ENCODE measurements at regions not wholly inside any gene's neighbourhood (a gene's known extent, or its start where the extent isn't known, plus 50 kb on each side); places are given as distances from the start of the nearest gene placed in this dataset.

DNA sequence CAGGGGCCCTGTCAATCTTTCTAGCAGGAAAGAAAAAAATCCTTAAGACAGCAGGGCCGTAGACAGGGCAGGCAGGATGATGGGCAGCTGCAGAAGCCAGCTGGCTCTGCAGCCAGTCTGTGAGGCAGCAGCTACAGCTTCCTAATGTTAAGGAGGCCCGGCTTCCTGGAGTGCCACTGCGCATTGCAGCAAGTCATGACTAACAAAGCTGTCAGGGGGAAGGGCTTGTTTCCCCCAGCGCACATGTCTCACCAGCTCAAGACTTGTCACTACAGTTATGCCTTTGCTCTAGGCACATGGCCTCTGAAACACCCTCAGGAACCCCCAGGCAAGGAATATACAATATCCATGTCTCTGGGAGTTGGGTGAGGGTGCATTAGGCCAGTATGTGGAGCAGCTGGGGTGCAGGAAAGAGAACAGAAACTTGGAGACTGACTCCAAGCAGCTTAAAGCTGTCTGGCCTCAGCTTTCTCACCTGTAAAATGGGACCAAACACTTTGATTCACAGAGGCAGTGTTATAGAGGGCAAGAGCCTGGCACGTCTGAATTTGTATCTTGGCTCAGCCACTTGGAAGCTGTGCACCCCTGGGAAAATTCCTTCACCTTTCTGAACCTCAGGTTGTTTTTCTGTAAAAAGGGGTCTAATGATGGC lies 220.0 kb downstream of the HAPSTR1 start:
- TF ChIP-seq ZC3H10 (CRISPR knock-in tag; IDR thresholded peaks at IDR 0.05) = no peak
- no peak for ATAC-seq

DNA sequence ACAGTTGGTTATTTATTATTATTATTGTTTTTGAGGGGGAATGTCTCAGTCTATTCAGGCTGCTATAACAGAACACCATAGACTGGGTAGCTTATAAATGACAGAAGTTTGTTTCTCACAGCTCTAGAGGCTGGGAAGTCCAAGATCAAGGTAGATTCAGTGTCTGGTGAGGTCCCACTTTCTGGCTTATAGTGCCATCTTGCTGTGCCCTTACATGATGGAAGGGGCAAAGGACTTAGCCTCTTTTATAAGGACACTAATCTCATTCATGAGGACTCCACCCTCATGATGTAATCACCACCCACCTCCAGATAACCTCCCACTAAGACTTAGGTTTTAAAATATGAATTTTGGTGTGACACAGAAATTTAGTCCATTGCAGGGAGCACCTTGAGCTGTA lies 224.6 kb downstream of the HAPSTR1 start:
- TF ChIP-seq, protein P1, sequence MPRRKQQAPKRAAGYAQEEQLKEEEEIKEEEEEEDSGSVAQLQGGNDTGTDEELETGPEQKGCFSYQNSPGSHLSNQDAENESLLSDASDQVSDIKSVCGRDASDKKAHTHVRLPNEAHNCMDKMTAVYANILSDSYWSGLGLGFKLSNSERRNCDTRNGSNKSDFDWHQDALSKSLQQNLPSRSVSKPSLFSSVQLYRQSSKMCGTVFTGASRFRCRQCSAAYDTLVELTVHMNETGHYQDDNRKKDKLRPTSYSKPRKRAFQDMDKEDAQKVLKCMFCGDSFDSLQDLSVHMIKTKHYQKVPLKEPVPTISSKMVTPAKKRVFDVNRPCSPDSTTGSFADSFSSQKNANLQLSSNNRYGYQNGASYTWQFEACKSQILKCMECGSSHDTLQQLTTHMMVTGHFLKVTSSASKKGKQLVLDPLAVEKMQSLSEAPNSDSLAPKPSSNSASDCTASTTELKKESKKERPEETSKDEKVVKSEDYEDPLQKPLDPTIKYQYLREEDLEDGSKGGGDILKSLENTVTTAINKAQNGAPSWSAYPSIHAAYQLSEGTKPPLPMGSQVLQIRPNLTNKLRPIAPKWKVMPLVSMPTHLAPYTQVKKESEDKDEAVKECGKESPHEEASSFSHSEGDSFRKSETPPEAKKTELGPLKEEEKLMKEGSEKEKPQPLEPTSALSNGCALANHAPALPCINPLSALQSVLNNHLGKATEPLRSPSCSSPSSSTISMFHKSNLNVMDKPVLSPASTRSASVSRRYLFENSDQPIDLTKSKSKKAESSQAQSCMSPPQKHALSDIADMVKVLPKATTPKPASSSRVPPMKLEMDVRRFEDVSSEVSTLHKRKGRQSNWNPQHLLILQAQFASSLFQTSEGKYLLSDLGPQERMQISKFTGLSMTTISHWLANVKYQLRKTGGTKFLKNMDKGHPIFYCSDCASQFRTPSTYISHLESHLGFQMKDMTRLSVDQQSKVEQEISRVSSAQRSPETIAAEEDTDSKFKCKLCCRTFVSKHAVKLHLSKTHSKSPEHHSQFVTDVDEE (CRISPR knock-in tag; IDR thresholded peaks at IDR 0.05) = no peak
- no peak for TF ChIP-seq ARNTL (CRISPR knock-in tag; IDR thresholded peaks at IDR 0.05; ENCODE audit: borderline replicate concordance, low read depth)
- TF ChIP-seq ZNF70 (CRISPR knock-in tag; IDR thresholded peaks at IDR 0.05) = no peak
- TF ChIP-seq TCF4 (CRISPR knock-in tag; IDR thresholded peaks at IDR 0.05; ENCODE audit: borderline replicate concordance) = no peak
- no peak for TF ChIP-seq PPARA (CRISPR knock-in tag; IDR thresholded peaks at IDR 0.05; ENCODE audit: borderline replicate concordance)
- TF ChIP-seq, protein P2, sequence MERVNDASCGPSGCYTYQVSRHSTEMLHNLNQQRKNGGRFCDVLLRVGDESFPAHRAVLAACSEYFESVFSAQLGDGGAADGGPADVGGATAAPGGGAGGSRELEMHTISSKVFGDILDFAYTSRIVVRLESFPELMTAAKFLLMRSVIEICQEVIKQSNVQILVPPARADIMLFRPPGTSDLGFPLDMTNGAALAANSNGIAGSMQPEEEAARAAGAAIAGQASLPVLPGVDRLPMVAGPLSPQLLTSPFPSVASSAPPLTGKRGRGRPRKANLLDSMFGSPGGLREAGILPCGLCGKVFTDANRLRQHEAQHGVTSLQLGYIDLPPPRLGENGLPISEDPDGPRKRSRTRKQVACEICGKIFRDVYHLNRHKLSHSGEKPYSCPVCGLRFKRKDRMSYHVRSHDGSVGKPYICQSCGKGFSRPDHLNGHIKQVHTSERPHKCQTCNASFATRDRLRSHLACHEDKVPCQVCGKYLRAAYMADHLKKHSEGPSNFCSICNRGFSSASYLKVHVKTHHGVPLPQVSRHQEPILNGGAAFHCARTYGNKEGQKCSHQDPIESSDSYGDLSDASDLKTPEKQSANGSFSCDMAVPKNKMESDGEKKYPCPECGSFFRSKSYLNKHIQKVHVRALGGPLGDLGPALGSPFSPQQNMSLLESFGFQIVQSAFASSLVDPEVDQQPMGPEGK (CRISPR knock-in tag; IDR thresholded peaks at IDR 0.05; ENCODE audit: borderline replicate concordance) = no peak
- no peak for TF ChIP-seq ZNF8 (CRISPR knock-in tag; IDR thresholded peaks at IDR 0.05)
- TF ChIP-seq, protein P3, sequence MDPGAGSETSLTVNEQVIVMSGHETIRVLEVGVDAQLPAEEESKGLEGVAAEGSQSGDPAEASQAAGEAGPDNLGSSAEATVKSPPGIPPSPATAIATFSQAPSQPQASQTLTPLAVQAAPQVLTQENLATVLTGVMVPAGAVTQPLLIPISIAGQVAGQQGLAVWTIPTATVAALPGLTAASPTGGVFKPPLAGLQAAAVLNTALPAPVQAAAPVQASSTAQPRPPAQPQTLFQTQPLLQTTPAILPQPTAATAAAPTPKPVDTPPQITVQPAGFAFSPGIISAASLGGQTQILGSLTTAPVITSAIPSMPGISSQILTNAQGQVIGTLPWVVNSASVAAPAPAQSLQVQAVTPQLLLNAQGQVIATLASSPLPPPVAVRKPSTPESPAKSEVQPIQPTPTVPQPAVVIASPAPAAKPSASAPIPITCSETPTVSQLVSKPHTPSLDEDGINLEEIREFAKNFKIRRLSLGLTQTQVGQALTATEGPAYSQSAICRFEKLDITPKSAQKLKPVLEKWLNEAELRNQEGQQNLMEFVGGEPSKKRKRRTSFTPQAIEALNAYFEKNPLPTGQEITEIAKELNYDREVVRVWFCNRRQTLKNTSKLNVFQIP (CRISPR knock-in tag; IDR thresholded peaks at IDR 0.05; ENCODE audit: borderline replicate concordance, low read depth) = no peak
- no peak for TF ChIP-seq ESRRG (CRISPR knock-in tag; IDR thresholded peaks at IDR 0.05)

DNA sequence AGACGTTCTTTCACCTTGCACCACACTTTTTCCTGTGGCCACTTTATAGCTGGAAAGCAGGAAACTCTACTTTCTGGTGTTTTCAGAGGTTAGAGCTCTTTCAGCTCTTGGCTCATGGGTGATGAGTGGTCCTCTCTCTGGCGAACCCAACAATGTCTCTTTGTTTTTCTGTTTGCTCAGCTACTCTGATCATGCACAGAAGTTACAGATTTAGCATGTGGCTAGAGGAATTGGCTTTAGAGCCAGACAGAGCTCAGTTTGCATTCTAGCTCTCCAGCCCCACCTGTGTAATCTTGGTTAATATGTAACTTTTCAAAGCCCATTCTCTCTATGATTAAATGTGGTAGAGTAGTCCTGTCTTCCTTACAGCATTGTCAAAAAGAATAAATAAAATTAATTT lies 225.2 kb downstream of the HAPSTR1 start:
- TF ChIP-seq TCF4 (CRISPR knock-in tag; IDR thresholded peaks at IDR 0.05; ENCODE audit: borderline replicate concordance) (no peak), ESRRG (CRISPR knock-in tag; IDR thresholded peaks at IDR 0.05) (no peak), ZNF565 (CRISPR knock-in tag; conservative IDR thresholded peaks at IDR 0.05; ENCODE audit: low read depth) (no peak), ISL1 (CRISPR knock-in tag; IDR thresholded peaks at IDR 0.05) (no peak), ZNF8 (CRISPR knock-in tag; IDR thresholded peaks at IDR 0.05) (no peak), TOX (CRISPR knock-in tag; IDR thresholded peaks at IDR 0.05; ENCODE audit: borderline replicate concordance) (no peak), SNAI2 (CRISPR knock-in tag; IDR thresholded peaks at IDR 0.05) (no peak), ZFP30 (CRISPR knock-in tag; IDR thresholded peaks at IDR 0.05) (no peak), BACH2 (CRISPR knock-in tag; IDR thresholded peaks at IDR 0.05; ENCODE audit: borderline replicate concordance) (no peak), GLIS3 (CRISPR knock-in tag; IDR thresholded peaks at IDR 0.05) (no peak), ARNTL (CRISPR knock-in tag; IDR thresholded peaks at IDR 0.05; ENCODE audit: borderline replicate concordance, low read depth) (no peak), CSDC2 (CRISPR knock-in tag; IDR thresholded peaks at IDR 0.05) (no peak), OSR1 (CRISPR knock-in tag; IDR thresholded peaks at IDR 0.05) (no peak), ZC3H10 (CRISPR knock-in tag; IDR thresholded peaks at IDR 0.05) (no peak)
- TF ChIP-seq, protein P1 (CRISPR knock-in tag; IDR thresholded peaks at IDR 0.05) = no peak
- TF ChIP-seq, protein P4, sequence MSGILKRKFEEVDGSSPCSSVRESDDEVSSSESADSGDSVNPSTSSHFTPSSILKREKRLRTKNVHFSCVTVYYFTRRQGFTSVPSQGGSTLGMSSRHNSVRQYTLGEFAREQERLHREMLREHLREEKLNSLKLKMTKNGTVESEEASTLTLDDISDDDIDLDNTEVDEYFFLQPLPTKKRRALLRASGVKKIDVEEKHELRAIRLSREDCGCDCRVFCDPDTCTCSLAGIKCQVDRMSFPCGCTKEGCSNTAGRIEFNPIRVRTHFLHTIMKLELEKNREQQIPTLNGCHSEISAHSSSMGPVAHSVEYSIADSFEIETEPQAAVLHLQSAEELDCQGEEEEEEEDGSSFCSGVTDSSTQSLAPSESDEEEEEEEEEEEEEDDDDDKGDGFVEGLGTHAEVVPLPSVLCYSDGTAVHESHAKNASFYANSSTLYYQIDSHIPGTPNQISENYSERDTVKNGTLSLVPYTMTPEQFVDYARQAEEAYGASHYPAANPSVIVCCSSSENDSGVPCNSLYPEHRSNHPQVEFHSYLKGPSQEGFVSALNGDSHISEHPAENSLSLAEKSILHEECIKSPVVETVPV (CRISPR knock-in tag; IDR thresholded peaks at IDR 0.05) = no peak
- TF ChIP-seq, protein P2 (CRISPR knock-in tag; IDR thresholded peaks at IDR 0.05; ENCODE audit: borderline replicate concordance) = no peak
- ATAC-seq = no peak

More for the DNA sequence above, 224.6 kb downstream of the HAPSTR1 start:
- no peak for ATAC-seq

Measured in SK-N-SH treated with all-trans-retinoic acid at 6 μM for 48 hours (cell line).